ENCODE measurements at regions not wholly inside any gene's neighbourhood (a gene's known extent, or its start where the extent isn't known, plus 50 kb on each side); places are given as distances from the start of the nearest gene placed in this dataset.

GRCh38 chr5:89930591-89931392, 478.8 kb downstream of the CETN3 start:
- DNase-seq (ENCODE audit: low read depth): no peak

GRCh38 chr5:89929834-89930233, 479.7 kb downstream of the CETN3 start:
- DNase-seq (ENCODE audit: low read depth): no peak

DNA sequence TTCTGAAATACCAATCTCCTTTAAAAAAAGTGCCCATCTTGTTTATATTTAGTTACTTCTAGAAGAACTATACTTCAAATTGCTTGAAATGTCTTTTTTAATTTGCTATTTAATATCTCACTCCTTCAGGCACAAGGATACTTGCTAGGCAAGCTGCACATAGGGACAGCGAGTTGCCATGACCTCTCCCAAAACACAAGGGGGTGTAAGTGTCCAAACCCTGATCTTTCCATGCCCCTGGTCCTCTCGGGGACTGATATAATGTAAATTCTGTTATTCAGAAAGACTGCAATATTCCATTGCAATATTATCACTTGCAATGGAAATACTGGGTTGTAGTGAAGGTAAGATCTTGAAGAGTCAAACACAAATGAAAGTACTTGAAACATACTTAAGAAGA, 480.4 kb downstream of the CETN3 start:
- no peak for DNase-seq (ENCODE audit: low read depth)

GRCh38 chr5:89922161-89922560, 487.4 kb downstream of the CETN3 start:
- DNase-seq (ENCODE audit: low read depth): no peak

GRCh38 chr5:89917112-89917511, 492.4 kb downstream of the CETN3 start:
- DNase-seq (ENCODE audit: low read depth): no peak

GRCh38 chr5:89916131-89916530, 493.4 kb downstream of the CETN3 start:
- no peak for DNase-seq (ENCODE audit: low read depth)

DNA sequence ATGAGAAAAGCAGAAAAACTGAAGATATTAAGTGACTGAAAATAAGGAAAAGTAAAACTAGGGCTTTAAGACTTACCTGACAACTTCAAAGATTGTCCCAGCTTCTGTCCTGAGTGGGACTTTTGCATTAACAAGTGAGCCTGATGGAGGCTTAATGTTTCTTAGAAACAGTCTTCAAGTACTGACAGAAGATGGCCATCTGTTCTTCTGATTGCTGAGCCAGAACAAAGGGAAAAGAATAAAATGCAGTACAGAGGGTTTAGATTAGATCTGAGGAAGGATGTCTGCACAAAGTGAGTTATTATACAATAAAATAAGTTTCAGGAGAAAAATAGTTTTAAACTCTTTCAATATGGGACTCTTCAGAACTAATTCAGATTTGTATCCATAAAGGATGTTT, 500.7 kb downstream of the CETN3 start:
- DNase-seq (ENCODE audit: low read depth): no peak

DNA sequence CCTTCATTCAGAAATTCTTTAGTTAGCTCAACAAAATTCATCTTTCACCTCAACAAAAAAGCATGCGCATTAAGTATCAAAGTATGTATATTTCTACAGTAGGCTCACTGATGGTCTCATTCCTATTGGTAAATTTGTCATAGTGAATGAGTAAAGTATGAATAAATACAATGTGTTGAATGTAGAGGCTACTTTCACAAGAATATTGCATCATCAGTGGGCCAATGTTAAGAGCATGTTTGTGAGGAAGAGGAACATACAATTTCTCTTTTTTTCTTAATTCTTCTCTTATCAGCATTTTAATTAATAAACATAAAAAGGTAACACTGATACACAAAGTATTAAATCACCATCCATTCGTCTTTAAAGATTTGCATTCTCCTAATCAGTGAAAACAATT, 505.1 kb downstream of the CETN3 start:
- no peak for DNase-seq (ENCODE audit: low read depth)

- DNase-seq (ENCODE audit: low read depth): no peak
These were observed 507.6 kb downstream of the CETN3 start for GRCh38 chr5:89901983-89902382.

DNA sequence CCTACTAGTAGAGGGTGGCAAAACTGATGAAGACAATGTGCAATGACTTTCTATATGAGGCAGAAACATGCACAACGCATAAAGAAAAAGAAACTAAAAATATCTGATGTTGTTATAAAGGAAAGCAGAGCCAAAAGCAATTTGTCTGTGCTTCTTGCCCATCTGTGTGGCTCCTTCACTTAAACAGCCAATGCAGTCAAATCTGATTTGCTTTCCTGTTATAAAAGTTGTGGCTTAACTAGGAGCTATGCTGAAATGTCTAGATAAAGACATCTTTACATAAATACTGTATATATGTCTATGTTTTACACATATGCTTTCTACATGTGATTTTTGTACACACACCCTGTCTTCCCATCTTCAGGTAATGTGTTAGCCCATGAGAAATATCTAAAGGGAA, 508.2 kb downstream of the CETN3 start:
- no peak for DNase-seq (ENCODE audit: low read depth)

- no peak for DNase-seq (ENCODE audit: low read depth)
These were observed 509.2 kb downstream of the CETN3 start for GRCh38 chr5:89900346-89900745.

- DNase-seq (ENCODE audit: low read depth): no peak
These were observed 510.0 kb downstream of the CETN3 start for GRCh38 chr5:89899559-89899958.

- no peak for DNase-seq (ENCODE audit: low read depth)
These were observed 516.0 kb downstream of the CETN3 start for GRCh38 chr5:89893546-89893945.

- no peak for DNase-seq (ENCODE audit: low read depth)
These were observed 523.9 kb downstream of the CETN3 start for GRCh38 chr5:89885670-89886069.

DNA sequence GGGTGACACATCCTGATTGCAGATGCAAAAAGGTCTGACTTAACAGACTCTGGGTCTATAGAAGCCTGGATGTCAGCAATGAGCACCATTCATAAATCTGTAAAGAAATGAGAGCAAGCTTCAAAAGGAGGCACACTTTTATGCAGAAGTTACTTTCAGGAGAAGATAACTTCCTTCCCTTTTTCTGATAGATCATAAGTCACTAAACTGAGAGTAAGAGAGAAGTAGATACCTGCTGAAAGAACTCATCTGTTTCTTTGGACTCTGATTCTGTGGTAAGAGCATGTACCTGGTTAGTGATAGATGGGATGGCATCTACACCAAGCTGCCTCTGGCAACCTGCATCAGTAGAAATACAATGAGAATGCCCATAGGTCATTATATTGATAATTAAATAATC, 525.6 kb downstream of the CETN3 start:
- no peak for DNase-seq (ENCODE audit: low read depth)

DNA sequence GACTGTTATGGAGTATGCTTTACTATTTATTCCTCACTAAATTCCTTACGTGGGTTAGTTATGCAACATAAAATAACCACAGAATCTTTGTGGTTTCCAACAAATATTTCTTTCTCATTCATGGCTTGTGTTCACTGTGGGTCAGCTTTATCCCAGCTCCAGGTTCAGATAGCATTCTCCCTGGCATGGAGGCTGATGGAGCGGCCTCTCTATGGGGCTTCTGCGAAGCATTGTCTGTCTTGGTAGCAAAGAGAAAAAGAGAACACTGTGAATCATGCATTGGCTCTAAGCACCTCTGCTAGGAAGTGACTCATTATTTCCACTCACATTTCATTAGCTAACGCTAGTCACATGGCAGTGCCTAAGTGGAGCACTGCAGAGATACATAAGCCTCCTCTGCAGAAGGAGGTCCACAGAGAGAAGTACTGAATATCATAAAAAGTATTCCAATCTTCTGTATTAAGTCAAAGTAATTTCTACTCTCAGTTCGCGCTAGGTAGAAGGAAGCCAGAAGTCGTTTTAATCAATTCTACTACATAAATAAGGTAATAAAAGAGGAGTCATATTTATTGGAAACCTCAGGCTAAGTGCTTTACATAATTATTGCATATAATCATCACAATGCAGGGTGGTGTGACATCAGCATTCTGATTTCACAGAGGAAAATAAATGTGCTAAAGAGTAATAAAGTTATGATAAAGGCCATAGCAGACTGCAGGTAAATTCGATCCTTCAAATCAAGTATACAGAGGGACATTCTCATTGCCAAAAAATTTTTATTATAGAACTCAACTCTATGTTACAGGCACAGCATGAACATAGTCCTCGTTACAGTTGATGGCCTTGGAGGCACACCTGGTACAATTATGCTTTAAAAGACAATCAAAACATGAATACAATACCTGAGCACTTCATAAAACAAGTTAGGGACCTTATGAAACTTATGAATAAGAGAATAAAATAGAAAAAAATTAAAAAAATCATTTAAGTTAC, 531.1 kb downstream of the CETN3 start:
- DNase-seq (ENCODE audit: low read depth): no peak

- no peak for DNase-seq (ENCODE audit: low read depth)
These were observed 537.6 kb downstream of the CETN3 start for GRCh38 chr5:89871906-89872305.

DNA sequence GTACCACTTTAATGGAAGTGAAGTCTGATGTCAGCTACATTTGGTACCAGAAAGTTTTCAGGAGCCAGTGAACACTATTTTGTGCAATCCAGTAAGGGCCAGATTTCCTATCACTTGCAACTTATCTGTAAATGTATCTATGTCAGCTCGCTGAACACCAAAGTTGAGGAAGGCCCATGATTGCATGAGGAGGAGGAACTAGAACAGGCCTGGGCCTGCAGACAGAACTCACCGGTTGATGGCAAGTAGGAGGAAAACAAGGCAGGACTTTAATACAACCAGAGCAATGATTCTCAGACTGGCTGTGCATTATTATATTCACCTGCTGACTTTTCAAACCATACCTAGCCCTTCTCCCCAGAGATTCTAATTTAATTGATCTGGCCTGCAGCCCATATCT, 540.2 kb downstream of the CETN3 start:
- no peak for DNase-seq (ENCODE audit: low read depth)

DNA sequence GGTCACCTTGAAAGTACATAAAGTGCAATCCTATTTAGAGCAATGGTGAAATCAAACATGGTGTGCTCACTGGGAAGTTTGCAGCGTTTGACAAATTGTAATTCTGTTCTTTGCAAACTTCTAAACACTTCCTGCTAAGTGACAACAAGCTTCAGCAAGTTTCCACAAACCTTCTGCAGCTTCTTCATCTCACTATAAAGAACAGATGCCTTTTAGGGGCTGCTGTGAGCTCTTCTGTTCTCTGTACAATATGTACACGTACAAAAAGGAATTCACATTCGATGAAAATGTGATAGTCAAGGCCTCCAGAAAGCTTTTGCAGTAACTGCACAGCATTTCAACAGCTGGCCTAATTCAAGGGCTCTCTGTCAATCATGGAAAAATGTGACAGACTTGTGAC, 543.1 kb downstream of the CETN3 start:
- DNase-seq (ENCODE audit: low read depth): no peak

DNA sequence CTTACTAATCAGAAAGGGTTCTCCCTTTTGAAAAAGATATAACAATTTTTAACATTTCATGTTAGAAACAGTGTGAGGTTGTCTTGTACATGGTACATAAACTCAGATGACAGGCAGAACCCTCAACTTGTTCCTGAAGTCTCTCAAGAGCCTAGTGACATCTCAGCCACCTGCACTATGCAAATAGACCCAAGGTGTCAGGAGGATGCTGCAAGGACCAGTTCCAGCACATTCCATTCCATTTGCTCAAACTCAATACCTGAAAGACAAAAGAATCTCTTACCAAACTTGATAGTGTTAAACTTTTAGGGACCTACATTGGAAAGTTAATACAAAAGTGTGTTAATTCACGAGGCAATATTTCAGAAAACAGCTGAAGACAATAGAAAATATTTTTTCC, 544.6 kb downstream of the CETN3 start:
- DNase-seq (ENCODE audit: low read depth): no peak

GRCh38 chr5:89857790-89858189, 551.8 kb downstream of the CETN3 start:
- no peak for DNase-seq (ENCODE audit: low read depth)

GRCh38 chr5:89855417-89855816, 554.1 kb downstream of the CETN3 start:
- no peak for DNase-seq (ENCODE audit: low read depth)

GRCh38 chr5:89851911-89852310, 557.6 kb downstream of the CETN3 start:
- no peak for DNase-seq (ENCODE audit: low read depth)
